ENCODE measurements at regions not wholly inside any gene's neighbourhood (a gene's known extent, or its start where the extent isn't known, plus 50 kb on each side); places are given as distances from the start of the nearest gene placed in this dataset.

GRCh38 chr6:121912905-121913304, 477.5 kb downstream of the GJA1 start:
- H3K4me1 ChIP-seq (ENCODE audit: insufficient read depth, low read length), result no peaks in the 10 kb centered on the region
- H3K27me3 ChIP-seq (ENCODE audit: control insufficient read depth in 1 of 2, insufficient read depth in 2 of 2, low read length in 2 of 2), result no peaks in the 10 kb centered on the region
- no peaks in the 10 kb centered on the region for H3K36me3 ChIP-seq (ENCODE audit: insufficient read depth, low read length)
- H3K4me3 ChIP-seq (ENCODE audit: low read depth in 1 of 2, low read length in 2 of 2), result no peak overlapping the region
- no peak overlapping the region for H3K9ac ChIP-seq (ENCODE audit: low read length)
- no peaks in the 10 kb centered on the region for H3K9me3 ChIP-seq (ENCODE audit: low read length)
- no peak overlapping the region for H3K27ac ChIP-seq (ENCODE audit: low read depth, low read length)

DNA sequence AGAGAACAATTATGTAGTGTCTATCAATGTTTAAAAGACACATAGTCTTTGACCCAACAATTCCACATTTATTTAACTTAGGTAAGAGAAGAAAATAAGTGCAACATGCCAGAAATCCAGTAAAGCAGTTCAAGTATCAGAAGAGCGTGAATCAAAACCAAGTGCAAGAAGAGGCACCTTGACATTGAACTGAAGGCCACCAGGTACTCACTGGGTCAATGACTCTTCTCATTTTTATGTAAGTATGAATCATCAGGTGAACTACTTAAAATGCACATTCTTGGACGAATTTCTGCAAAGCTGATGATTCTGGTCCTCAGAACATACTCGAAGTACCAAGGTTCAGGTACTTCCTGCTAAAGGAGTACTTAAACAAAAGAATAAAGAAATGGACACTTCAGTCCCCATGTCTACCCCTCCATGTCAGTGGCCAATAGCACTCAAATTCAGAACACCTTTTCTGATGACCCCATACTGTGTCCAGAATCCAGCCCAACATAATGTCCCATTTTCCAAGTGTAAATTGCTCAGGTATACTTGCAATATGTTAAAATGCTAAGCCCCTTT, 481.9 kb downstream of the GJA1 start:
- no peaks in the 10 kb centered on the region for H3K27me3 ChIP-seq (ENCODE audit: control insufficient read depth in 1 of 2, insufficient read depth in 2 of 2, low read length in 2 of 2)
- H3K36me3 ChIP-seq (ENCODE audit: insufficient read depth, low read length), result no peaks in the 10 kb centered on the region
- no peak overlapping the region for H3K27ac ChIP-seq (ENCODE audit: low read depth, low read length)
- H3K9ac ChIP-seq (ENCODE audit: low read length), result no peak overlapping the region
- no peaks in the 10 kb centered on the region for H3K4me1 ChIP-seq (ENCODE audit: insufficient read depth, low read length)
- no peak overlapping the region for H3K4me3 ChIP-seq (ENCODE audit: low read depth in 1 of 2, low read length in 2 of 2)
- H3K9me3 ChIP-seq (ENCODE audit: low read length), result no peaks in the 10 kb centered on the region

- Histone ChIP-seq H3K36me3 (ENCODE audit: insufficient read depth, low read length) (no peaks in the 10 kb centered on the region), H3K4me1 (ENCODE audit: insufficient read depth, low read length) (no peaks in the 10 kb centered on the region), H3K9ac (ENCODE audit: low read length) (no peak overlapping the region), H3K4me3 (ENCODE audit: low read depth in 1 of 2, low read length in 2 of 2) (no peak overlapping the region), H3K9me3 (ENCODE audit: low read length) (no peaks in the 10 kb centered on the region), H3K27ac (ENCODE audit: low read depth, low read length) (no peak overlapping the region), H3K27me3 (ENCODE audit: control insufficient read depth in 1 of 2, insufficient read depth in 2 of 2, low read length in 2 of 2) (no peaks in the 10 kb centered on the region)
These were observed 481.5 kb upstream of the HSF2 start for GRCh38 chr6:121917834-121918559.

GRCh38 chr6:121920616-121921015, 478.8 kb upstream of the HSF2 start:
- Histone ChIP-seq H3K36me3 (ENCODE audit: insufficient read depth, low read length) (no peaks in the 10 kb centered on the region), H3K27ac (ENCODE audit: low read depth, low read length) (no peak overlapping the region), H3K4me3 (ENCODE audit: low read depth in 1 of 2, low read length in 2 of 2) (no peak overlapping the region), H3K4me1 (ENCODE audit: insufficient read depth, low read length) (no peaks in the 10 kb centered on the region), H3K9me3 (ENCODE audit: low read length) (no peaks in the 10 kb centered on the region), H3K9ac (ENCODE audit: low read length) (no peak overlapping the region), H3K27me3 (ENCODE audit: control insufficient read depth in 1 of 2, insufficient read depth in 2 of 2, low read length in 2 of 2) (no peaks in the 10 kb centered on the region)

DNA sequence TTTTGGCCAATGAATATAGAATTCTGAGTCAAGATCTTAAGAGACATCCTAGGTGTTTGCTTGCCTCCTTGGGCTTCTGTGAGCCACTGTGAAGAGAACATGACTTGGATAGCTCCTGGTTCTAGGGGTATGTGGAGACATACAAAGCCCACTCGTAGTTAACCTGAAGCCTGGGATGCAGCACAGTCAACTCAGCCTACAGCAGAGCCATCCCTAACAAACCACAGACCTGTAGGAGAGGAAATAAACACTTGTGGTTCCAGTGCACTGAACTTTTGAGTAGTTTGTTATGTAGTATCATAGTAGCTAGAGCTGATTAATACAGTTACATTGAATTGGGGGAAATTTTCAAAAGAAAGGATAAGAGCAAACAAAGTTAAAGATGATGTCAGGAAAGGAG, 474.4 kb upstream of the HSF2 start:
- H3K27ac ChIP-seq (ENCODE audit: low read depth, low read length), result no peak overlapping the region
- no peak overlapping the region for H3K4me3 ChIP-seq (ENCODE audit: low read depth in 1 of 2, low read length in 2 of 2)
- H3K27me3 ChIP-seq (ENCODE audit: control insufficient read depth in 1 of 2, insufficient read depth in 2 of 2, low read length in 2 of 2), result no peaks in the 10 kb centered on the region
- H3K9ac ChIP-seq (ENCODE audit: low read length), result no peak overlapping the region
- no peaks in the 10 kb centered on the region for H3K36me3 ChIP-seq (ENCODE audit: insufficient read depth, low read length)
- no peaks in the 10 kb centered on the region for H3K9me3 ChIP-seq (ENCODE audit: low read length)
- no peaks in the 10 kb centered on the region for H3K4me1 ChIP-seq (ENCODE audit: insufficient read depth, low read length)

DNA sequence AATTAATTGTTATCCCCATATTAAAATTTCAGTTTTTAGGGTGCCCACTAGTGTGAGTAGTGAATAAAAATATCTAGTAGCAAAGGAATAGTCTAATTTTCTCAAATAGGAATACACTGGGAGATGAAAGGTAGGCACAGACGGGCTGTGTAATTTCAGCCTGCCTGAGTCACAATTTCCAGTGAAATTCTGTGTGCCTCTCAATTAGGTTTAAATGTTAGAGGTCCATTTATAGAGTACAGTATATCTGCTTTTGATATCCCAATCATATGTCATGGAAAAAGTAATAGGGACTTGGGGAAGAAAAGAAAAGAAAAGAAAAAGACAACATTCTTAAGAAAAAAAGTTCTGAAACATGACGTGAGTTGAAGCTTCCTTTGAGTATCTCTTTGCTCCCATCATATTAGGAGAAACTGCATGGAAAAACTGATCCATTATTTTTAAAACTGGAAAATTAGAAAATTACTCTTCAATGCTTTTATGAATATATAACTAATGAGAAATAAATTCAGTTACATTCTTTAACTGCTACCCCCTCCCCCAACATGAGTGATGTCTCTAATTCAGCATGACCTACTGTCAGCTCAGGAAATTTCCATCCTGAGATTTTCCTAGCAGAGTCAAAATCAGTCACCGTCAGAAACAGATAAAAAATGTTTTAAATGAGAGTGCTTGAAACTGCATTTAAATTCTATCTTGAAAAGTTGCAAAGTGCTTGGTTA, 473.8 kb upstream of the HSF2 start:
- Histone ChIP-seq H3K4me3 (ENCODE audit: low read depth in 1 of 2, low read length in 2 of 2) (no peak overlapping the region), H3K36me3 (ENCODE audit: insufficient read depth, low read length) (no peaks in the 10 kb centered on the region), H3K27me3 (ENCODE audit: control insufficient read depth in 1 of 2, insufficient read depth in 2 of 2, low read length in 2 of 2) (no peaks in the 10 kb centered on the region), H3K27ac (ENCODE audit: low read depth, low read length) (no peak overlapping the region), H3K4me1 (ENCODE audit: insufficient read depth, low read length) (no peaks in the 10 kb centered on the region), H3K9me3 (ENCODE audit: low read length) (no peaks in the 10 kb centered on the region), H3K9ac (ENCODE audit: low read length) (no peak overlapping the region)

GRCh38 chr6:121929301-121929700, 470.2 kb upstream of the HSF2 start:
- Histone ChIP-seq H3K9me3 (ENCODE audit: low read length) (no peaks in the 10 kb centered on the region), H3K9ac (ENCODE audit: low read length) (no peak overlapping the region), H3K36me3 (ENCODE audit: insufficient read depth, low read length) (no peaks in the 10 kb centered on the region), H3K27ac (ENCODE audit: low read depth, low read length) (no peak overlapping the region), H3K27me3 (ENCODE audit: control insufficient read depth in 1 of 2, insufficient read depth in 2 of 2, low read length in 2 of 2) (no peaks in the 10 kb centered on the region), H3K4me1 (ENCODE audit: insufficient read depth, low read length) (no peaks in the 10 kb centered on the region), H3K4me3 (ENCODE audit: low read depth in 1 of 2, low read length in 2 of 2) (no peak overlapping the region)

GRCh38 chr6:121932076-121932991, 467.1 kb upstream of the HSF2 start:
- Histone ChIP-seq H3K4me3 (ENCODE audit: low read depth in 1 of 2, low read length in 2 of 2) (no peak overlapping the region), H3K27ac (ENCODE audit: low read depth, low read length) (no peak overlapping the region)

GRCh38 chr6:121934451-121934850, 465.0 kb upstream of the HSF2 start:
- Histone ChIP-seq H3K9ac (ENCODE audit: low read length) (no peak overlapping the region), H3K36me3 (ENCODE audit: insufficient read depth, low read length) (no peaks in the 10 kb centered on the region), H3K4me1 (ENCODE audit: insufficient read depth, low read length) (no peaks in the 10 kb centered on the region), H3K27ac (ENCODE audit: low read depth, low read length) (no peak overlapping the region), H3K4me3 (ENCODE audit: low read depth in 1 of 2, low read length in 2 of 2) (no peak overlapping the region), H3K9me3 (ENCODE audit: low read length) (no peaks in the 10 kb centered on the region), H3K27me3 (ENCODE audit: control insufficient read depth in 1 of 2, insufficient read depth in 2 of 2, low read length in 2 of 2) (no peaks in the 10 kb centered on the region)

More at GRCh38 chr6:121932076-121932991, 467.1 kb upstream of the HSF2 start:
- Histone ChIP-seq H3K9ac (ENCODE audit: low read length) (no peak overlapping the region), H3K4me1 (ENCODE audit: insufficient read depth, low read length) (no peaks in the 10 kb centered on the region), H3K27me3 (ENCODE audit: control insufficient read depth in 1 of 2, insufficient read depth in 2 of 2, low read length in 2 of 2) (no peaks in the 10 kb centered on the region), H3K9me3 (ENCODE audit: low read length) (no peaks in the 10 kb centered on the region), H3K36me3 (ENCODE audit: insufficient read depth, low read length) (no peaks in the 10 kb centered on the region)

- H3K27me3 ChIP-seq (ENCODE audit: control insufficient read depth in 1 of 2, insufficient read depth in 2 of 2, low read length in 2 of 2), result no peaks in the 10 kb centered on the region
- H3K27ac ChIP-seq (ENCODE audit: low read depth, low read length), result no peak overlapping the region
- H3K9me3 ChIP-seq (ENCODE audit: low read length), result no peaks in the 10 kb centered on the region
- H3K4me3 ChIP-seq (ENCODE audit: low read depth in 1 of 2, low read length in 2 of 2), result no peak overlapping the region
- no peak overlapping the region for H3K9ac ChIP-seq (ENCODE audit: low read length)
- no peaks in the 10 kb centered on the region for H3K36me3 ChIP-seq (ENCODE audit: insufficient read depth, low read length)
- no peaks in the 10 kb centered on the region for H3K4me1 ChIP-seq (ENCODE audit: insufficient read depth, low read length)
These were observed 458.7 kb upstream of the HSF2 start for GRCh38 chr6:121940728-121941127.

- Histone ChIP-seq H3K27ac (ENCODE audit: low read depth, low read length) (no peak overlapping the region), H3K4me1 (ENCODE audit: insufficient read depth, low read length) (no peaks in the 10 kb centered on the region), H3K27me3 (ENCODE audit: control insufficient read depth in 1 of 2, insufficient read depth in 2 of 2, low read length in 2 of 2) (no peaks in the 10 kb centered on the region), H3K36me3 (ENCODE audit: insufficient read depth, low read length) (no peaks in the 10 kb centered on the region), H3K9ac (ENCODE audit: low read length) (no peak overlapping the region), H3K9me3 (ENCODE audit: low read length) (no peaks in the 10 kb centered on the region), H3K4me3 (ENCODE audit: low read depth in 1 of 2, low read length in 2 of 2) (no peak overlapping the region)
These were observed 455.1 kb upstream of the HSF2 start for GRCh38 chr6:121944354-121944753.

All from muscle layer of colon (tissue), 2 donors.